HG02884 (cell line): ENCODE measurements at regions not wholly inside any gene's neighbourhood (a gene's known extent, or its start where the extent isn't known, plus 50 kb on each side); places are given as distances from the start of the nearest gene placed in this dataset.
"Not testable (repeated sequence)": the region's sequence is repeated elsewhere in the genome, so short reads cannot be mapped to it uniquely, and the experiment has no call there.

Experiments used
- ATAC-seq: cut with Tn5 transposase; IDR thresholded peaks from one replicate; pipeline ENCODE4 v1.9.1; 2021; ENCODE audit warnings: mild to moderate bottlenecking, moderate library complexity; ENCODE audit not compliant: unreplicated experiment

DNA sequence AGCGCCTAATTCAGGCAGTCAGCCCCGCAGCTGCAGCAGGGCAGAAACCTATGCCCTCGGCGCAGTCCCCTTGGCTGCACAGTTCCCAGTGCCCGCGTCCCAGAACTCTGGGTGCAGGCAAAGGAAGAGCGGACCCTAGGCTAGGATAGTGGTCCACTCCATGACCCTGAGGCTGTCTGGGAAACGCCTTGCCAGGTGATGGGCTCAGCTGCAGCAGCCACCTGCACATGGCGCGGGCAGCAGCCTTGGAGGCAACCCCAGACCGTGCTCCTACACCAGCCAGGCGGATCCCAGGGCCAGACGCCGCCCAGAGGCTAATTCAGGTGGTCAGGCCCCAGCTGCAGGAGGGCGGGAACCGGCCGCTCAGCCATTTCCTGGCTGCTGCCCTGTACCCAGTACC lies 83.0 kb downstream of the POTEC start:
- not testable (repeated sequence) for ATAC-seq

- not testable (repeated sequence) for ATAC-seq
Measured at GRCh38 chr18:14459826-14460225, 83.6 kb downstream of the POTEC start.

DNA sequence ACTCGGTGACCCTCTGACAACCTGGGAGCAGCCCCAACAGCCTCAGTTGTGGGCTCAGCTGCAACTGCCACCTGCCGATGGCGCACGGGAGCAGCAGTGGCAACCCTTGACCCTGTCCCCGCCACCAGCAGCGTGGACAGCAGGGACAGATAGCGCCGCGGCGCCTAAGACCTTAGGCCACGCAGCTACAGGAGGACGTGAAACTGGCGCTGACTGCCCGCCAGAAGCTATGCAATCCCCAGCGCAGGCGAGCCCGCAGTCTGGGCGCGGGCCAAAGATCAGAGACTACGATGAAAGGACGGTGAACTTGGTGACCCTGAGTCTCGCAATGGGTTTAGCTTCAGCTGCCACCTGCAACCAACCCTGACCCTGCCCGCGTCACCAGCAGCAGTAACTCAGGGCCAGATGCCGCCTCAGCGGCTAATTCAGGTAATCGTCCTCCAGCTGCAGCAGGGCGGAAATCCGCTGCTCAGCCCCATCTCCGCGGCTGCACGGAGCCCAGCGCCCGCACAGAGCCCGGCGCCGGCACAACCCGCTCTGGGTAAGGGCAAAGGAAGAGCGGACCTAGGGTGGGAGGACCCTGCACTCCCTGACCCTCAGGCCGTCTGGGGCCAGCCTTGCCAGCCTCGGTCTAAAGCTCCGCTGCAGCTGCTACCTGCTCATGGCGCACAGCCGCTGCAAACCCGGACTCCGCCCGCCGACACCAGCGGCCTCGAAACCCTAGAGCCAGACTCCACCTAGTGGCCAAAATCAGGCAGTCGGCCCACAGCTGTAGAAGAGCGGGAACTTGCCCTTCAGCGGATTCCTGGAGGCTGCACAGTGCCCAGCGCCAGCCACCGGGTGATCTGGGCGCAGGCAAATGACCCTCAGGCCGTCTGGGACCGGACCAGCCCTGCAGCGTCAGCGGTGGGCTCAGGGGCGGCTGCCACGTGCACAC lies 85.1 kb downstream of the POTEC start:
- ATAC-seq, result not testable (repeated sequence)

- ATAC-seq, result not testable (repeated sequence)
Measured at GRCh38 chr18:14450637-14451009, 92.8 kb downstream of the POTEC start.

- ATAC-seq, result not testable (repeated sequence)
Measured at GRCh38 chr18:14449995-14450636, 93.3 kb downstream of the POTEC start.

- ATAC-seq, result not testable (repeated sequence)
Measured at GRCh38 chr18:14449062-14449461, 94.3 kb downstream of the POTEC start.

GRCh38 chr18:14447715-14448114 lies 95.7 kb downstream of the POTEC start:
- ATAC-seq, result not testable (repeated sequence)

DNA sequence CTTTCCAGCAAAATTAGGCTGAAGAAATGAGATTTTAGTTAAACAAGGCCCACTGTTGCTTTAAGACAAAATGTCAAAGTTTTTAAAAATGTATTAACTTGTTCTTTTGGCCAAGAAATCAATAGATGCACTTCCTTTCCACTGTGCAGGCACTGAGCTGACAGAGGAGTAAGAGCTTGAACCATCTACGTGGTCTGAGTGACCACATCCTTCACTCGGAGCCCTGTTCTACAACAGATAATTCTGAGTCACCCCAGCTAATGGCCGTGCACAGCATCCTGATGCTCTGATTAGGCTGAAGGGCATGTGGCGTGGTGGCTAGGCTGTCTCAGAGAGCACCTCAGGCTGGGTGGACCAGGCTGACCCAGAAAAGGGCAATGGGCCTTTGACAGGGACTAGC lies 107.9 kb downstream of the POTEC start:
- ATAC-seq, result not testable (repeated sequence)

GRCh38 chr18:14432371-14432770 lies 111.0 kb downstream of the POTEC start:
- ATAC-seq, result not testable (repeated sequence)

GRCh38 chr18:14431031-14431521 lies 112.3 kb downstream of the POTEC start:
- not testable (repeated sequence) for ATAC-seq

DNA sequence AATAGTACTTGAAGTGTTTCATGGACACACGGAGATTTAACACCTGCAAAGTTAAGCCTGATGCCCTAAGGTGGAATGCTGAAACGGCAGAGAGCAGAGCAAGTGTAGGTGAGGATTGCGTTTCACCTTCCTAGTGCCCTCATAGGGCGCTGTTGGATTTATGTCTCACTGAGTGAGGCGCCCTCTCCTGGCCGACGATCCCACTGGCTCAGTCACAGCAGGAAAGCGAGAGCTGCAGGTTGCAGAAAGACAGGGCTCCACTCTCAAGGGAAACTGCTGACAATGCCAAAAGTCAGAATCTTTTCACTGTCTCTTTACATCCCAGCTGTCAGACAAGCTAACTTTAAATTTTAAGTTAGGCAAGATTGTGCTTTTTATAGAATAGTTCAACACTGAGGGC lies 127.6 kb downstream of the POTEC start:
- ATAC-seq, result not testable (repeated sequence)

GRCh38 chr18:14415399-14415798 lies 128.0 kb downstream of the POTEC start:
- ATAC-seq, result not testable (repeated sequence)

GRCh38 chr18:14395533-14395932 lies 147.9 kb downstream of the POTEC start:
- ATAC-seq, result not testable (repeated sequence)

- ATAC-seq, result not testable (repeated sequence)
Measured at GRCh38 chr18:14393563-14394103, 149.8 kb downstream of the POTEC start.

DNA sequence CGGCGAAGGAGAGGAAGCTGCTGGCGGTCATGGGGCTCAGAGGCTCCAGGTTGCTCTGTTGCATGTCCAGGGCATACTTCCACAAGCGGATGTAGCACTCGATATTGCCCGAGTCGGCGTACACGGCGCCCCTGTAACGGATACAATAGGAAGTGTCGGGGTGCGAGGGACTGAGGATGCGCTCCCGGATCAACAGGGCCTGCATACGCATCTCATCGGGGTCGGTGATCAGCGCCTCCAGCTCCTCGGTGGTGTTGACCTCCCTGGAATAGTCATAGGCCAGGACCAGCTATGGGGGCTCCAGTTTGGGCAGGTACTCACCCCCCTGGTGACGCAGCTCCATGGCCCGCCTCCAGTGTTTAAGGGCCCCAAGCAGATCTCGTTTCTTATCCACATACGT lies 150.8 kb downstream of the POTEC start:
- not testable (repeated sequence) for ATAC-seq

DNA sequence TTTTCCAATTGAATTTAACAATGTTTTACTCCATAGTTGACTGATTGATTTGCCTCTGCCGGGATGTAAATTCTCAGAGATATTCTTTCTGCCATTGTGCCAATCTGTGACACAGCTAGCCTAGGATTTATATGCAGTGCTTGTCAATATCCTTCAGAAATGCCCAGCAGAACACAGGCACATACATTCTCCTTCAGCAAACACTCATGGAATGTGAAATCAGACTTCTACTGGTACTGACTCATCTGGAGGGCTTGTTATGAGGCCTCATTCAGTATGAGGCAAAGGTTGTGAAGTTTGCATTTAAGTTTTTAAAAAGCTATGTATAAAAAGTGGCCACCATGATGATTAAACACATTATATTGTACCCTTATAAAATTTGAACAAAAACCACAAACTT lies 158.4 kb downstream of the POTEC start:
- not testable (repeated sequence) for ATAC-seq

GRCh38 chr18:14382666-14383065 lies 160.7 kb downstream of the POTEC start:
- not testable (repeated sequence) for ATAC-seq

DNA sequence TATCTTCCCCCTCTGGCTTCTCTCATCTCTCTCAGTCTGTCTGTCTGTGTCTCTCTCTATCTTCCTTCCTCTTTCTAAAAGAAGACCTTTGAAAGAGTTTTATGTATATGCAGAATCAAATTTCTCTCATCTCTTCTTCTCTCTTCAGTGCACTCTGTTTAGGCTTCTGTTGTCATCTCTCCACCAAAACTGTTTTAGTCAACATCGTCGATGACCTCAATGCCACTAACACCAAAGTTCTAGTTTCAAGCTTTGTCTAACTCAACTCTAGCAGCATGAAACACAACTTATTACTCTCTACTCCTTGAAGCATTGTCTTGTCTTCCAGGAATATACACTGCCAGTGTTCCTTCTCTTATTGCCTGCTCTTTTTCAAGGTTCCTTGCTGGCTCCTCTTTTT lies 163.9 kb downstream of the POTEC start:
- not testable (repeated sequence) for ATAC-seq

DNA sequence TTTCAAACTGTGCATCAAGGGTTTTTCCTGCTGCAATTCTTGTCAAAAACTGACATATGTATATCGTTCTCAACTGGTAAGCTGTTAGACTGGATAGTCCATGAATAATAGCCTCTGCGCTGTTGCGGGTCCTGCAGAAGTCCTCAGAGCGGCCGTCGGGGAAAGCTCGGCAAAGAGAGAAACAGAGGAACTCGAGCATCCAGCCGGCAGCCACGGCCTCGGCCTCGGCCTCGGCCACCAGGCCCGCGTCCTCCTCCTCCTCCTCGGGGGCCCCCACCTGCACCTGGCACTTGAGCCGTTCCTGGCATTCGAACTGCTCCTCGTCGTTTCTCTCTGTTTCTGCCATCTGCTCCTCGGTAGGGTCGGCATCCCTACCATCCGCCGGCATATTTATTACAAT lies 165.0 kb downstream of the POTEC start:
- not testable (repeated sequence) for ATAC-seq

DNA sequence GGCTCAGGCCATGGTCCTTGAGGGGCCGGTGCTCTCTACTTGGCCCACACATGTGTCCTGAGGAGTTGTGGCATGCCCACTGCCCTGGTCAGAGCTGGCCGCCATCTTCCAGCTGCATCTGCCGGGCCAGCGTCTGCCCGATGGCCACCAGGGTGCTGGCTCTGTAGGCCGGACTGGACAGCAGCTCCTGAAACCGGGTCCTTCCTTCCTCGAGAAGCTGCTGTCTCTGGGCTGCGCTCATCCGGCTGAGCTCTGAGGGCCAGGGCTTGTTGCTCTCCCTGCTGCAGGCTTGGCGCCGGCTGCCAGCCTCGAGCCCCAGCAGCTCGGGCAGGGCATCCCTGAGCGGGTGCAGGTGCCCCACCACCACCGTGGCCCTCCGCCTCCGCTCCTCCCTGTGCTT lies 182.1 kb downstream of the POTEC start:
- not testable (repeated sequence) for ATAC-seq

DNA sequence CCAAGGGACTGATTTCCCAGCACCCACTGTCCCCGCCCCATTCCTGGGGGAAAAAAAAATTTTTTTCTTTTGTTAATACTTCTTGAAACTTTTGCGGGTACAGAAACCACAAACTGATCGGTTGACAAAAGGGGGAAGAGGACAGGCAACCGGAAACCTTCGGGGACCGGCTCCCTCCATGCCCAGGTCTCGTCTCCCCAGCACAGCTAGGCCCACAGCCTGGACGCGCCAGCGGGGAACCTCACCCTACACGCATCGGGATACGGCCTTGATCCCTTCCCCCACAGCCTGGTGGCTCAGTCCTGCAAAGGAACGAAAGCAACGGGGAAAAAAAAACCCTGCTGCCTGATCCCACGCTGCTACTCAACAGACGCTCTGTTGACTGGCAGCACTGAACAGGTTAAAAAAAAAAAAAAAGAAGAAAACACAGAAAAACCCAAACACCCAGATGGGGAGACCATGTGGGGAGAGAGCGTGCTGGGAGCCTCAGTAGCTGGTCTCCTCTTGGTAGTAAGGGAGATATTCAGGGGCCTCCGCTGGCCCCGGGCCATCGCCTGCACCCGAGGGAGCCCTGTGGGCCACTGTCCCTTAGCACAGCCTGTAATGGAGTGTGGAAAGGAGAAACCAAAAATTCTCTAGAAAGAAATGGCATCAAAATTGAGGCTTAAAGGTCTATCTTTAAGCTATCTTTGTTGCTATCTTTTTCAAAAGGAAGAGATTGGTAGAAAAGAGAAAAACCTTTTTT lies 185.7 kb downstream of the POTEC start:
- ATAC-seq, result not testable (repeated sequence)
